Erythroblast (primary cell): ENCODE measurements at regions not wholly inside any gene's neighbourhood (a gene's known extent, or its start where the extent isn't known, plus 50 kb on each side); places are given as distances from the start of the nearest gene placed in this dataset.

Source experiments
- DNase-seq, 2 experiments: peaks; one replicate each; lab custom pipeline; 2025; lab: John Stamatoyannopoulos, UW
- GATA1 ChIP-seq: IDR thresholded peaks from 2 replicates; pipeline ENCODE4 v1.6.1; 2011; ENCODE audit warnings: low read depth, mild to moderate bottlenecking, control low read depth, low read length, moderate library complexity
- POLR2A ChIP-seq: IDR thresholded peaks from 2 replicates; pipeline ENCODE4 v1.6.1; 2011; ENCODE audit warnings: mild to moderate bottlenecking, low read length

DNA sequence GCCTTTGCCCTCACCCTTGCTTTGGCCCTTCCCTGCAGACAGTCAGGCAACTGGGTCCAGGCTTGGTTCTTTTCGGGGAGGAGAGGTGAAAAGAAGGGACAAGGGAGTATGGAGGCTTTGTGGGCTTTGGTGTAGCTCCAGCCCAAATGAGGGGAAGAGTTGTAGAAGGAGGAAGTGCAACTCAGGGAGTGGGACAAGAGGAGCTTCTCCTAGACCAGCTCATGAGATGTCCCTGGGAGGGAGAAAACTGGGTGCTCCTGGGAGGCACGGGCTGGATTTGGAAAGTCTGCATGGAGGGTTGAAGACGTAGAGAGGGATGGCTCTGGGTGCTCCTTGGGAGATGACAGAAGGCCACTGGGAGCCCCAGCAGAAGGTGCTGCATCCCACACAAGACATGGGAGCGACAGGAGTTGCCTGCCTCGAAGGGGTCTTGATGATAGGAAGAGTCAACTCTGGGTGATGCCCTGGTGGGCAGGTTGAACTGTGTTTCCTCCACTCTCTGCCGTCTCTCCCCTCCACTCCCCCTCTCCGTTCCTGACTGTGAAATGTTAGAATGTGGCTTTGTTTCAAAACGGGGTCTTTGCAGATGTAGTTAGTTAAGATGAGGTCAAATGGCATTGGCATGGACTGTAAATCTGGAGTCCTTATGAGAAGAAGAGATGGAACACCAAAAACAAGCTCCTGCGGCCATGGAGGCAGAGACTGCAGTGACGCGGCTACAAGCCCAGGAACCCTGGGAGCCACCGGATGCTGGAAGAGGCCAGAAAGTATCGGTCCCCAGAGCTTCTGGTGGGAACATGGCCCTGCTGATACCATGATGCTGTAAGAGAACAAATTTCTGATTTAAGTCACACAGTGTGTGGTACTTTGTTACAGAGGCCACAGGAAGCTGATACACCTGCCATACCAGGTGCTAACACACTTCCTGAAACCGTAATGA lies 298.5 kb downstream of the GLRX3 start:
- TF ChIP-seq GATA1 = no peak
- TF ChIP-seq POLR2A = no peak
- no peak for DNase-seq

GRCh38 chr10:130435961-130436360 lies 299.8 kb downstream of the GLRX3 start:
- no peak for DNase-seq
- TF ChIP-seq POLR2A (no peak), GATA1 (no peak)

DNA sequence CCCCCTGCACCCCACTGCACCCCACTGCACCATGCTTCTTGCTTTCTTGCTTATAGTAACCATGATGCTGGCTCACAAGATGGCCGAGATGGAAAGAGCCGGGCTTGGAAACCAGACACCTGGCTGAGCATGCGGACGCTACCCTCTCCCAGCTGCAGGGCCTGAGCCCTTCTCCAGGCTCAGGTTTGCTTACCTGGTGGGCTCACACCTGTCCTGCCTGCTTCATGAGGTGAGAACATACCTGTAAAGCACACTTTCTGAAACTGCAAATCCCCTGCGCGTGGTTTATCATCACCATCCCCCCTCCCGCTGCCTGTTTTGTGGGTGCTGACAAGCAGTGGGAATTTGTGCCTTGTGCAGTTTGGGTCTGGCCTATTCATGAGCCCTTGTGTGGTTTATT lies 302.7 kb downstream of the GLRX3 start:
- TF ChIP-seq POLR2A = no peak
- TF ChIP-seq GATA1 = no peak
- DNase-seq = no peak

DNA sequence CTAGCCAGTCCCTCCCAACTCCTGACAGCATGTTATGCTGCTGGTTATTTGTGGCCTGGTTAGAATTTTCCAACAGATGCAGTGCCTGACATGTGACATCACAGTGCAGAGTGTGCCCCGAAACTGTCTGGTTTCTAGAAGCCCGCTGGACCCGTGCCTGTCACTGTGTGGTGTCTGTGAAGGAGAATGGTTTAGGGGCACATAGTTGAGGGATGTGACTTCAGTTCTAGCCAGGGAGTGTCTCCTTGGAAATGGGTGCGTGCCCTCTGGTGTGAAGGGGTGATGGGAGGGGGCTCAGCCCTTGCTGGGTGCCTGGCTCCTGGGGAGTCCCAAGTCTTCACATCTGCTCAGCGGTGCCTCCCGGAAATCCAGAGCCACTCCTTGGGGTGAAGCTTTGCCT lies 303.6 kb downstream of the GLRX3 start:
- TF ChIP-seq GATA1 (no peak), POLR2A (no peak)
- DNase-seq = no peak

DNA sequence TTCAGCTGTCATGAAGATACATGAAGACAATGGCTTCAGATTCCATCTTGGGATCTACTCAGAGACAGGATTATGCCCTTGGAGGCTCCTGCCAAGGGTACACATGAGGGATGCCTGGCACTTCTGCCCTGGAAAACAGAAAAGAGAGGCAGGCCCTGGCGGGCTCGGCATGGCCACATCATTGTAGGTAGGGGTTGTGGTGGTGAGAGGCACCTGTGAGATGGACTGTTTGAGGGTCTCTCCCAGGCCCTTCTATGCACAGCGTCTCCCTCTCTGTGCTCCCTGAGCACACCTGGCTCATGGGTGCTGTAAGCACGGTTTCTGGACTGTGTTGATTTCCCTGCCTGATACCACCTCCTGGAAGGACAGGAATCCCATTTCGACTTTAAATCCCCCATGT lies 304.3 kb downstream of the GLRX3 start:
- TF ChIP-seq POLR2A (no peak), GATA1 (no peak)
- no peak for DNase-seq

- TF ChIP-seq GATA1 = no peak
- TF ChIP-seq POLR2A = no peak
- DNase-seq = no peak
These were observed 304.8 kb downstream of the GLRX3 start for GRCh38 chr10:130440971-130441370.

GRCh38 chr10:130443066-130443465 lies 306.9 kb downstream of the GLRX3 start:
- DNase-seq = no peak
- TF ChIP-seq POLR2A (no peak), GATA1 (no peak)

GRCh38 chr10:130453036-130453720 lies 317.0 kb downstream of the GLRX3 start:
- no peak for DNase-seq
- no peak for TF ChIP-seq GATA1
- TF ChIP-seq POLR2A = no peak

GRCh38 chr10:130453721-130454542 lies 317.7 kb downstream of the GLRX3 start:
- TF ChIP-seq POLR2A (no peak), GATA1 (no peak)
- DNase-seq = no peak

- DNase-seq = no peak
- no peak for TF ChIP-seq GATA1
- TF ChIP-seq POLR2A = no peak
These were observed 318.4 kb downstream of the GLRX3 start for GRCh38 chr10:130454543-130455000.

- TF ChIP-seq POLR2A (no peak), GATA1 (no peak)
- no peak for DNase-seq
These were observed 319.0 kb downstream of the GLRX3 start for GRCh38 chr10:130455111-130455695.

GRCh38 chr10:130455791-130456190 lies 319.6 kb downstream of the GLRX3 start:
- no peak for DNase-seq

GRCh38 chr10:130456616-130457015 lies 320.4 kb downstream of the GLRX3 start:
- DNase-seq = no peak
- no peak for TF ChIP-seq GATA1

More at GRCh38 chr10:130455791-130456190, 319.6 kb downstream of the GLRX3 start:
- TF ChIP-seq GATA1 (no peak), POLR2A (no peak)

DNA sequence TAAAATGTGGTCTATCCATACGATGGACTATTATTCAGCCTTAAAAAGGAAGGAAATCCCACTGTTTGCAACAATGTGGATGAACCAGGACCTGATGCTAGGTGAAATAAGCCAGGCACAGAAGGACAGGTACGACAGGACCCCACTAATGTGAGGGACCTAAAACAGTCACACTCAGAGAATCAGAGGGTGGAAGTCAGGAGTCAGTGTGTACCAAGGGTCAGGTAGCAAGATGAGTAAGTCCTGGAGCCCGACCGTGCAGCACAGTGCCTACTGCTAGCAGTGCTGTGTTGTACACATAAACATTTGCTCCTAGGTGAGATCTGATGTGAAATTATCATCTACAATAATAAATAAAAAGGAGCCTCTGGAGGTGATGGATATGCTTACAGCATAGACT lies 322.3 kb downstream of the GLRX3 start:
- TF ChIP-seq POLR2A (no peak), GATA1 (no peak)
- no peak for DNase-seq
